22Rv1 (cell line): ENCODE measurements at regions not wholly inside any gene's neighbourhood (a gene's known extent, or its start where the extent isn't known, plus 50 kb on each side); places are given as distances from the start of the nearest gene placed in this dataset.

Experiments
- CTCF ChIP-seq: fragments of 450-650 bp; IDR thresholded peaks from 2 replicates; pipeline ENCODE4 v1.5.1; 2017; ENCODE audit warnings: mild to moderate bottlenecking
- ZFX ChIP-seq: fragments of 450-650 bp; IDR thresholded peaks from 2 replicates; pipeline ENCODE4 v1.6.1; 2017; ENCODE audit warnings: antibody characterized with exemption, borderline replicate concordance

DNA sequence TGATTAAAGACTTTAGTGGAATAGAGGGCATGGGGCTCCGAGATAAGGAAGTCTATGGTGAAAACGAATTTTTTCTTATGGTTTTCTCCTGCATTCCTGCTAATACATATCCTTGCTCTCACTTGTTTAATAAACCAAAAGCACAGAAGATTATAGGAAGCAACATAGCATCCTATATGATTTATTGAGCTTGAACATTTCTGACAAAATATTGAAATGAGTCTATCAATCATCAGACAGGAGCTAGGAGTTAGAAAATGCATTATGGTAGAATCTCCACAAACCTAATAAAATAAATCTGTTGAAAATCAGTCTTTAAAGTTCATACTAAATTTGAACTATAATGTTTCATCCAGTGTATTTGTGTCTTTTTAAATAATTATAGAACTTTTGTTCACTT is 554.6 kb upstream of the RGMB start:
- no peak for TF ChIP-seq CTCF
- TF ChIP-seq ZFX, result no peak
